H9 (cell line): ENCODE measurements at regions not wholly inside any gene's neighbourhood (a gene's known extent, or its start where the extent isn't known, plus 50 kb on each side); places are given as distances from the start of the nearest gene placed in this dataset.
"Not testable (repeated sequence)": the region's sequence is repeated elsewhere in the genome, so short reads cannot be mapped to it uniquely, and the experiment has no call there.

Experiments used
- DNase-seq: peaks from one replicate; pipeline ENCODE4 v3.0.0-alpha.2; 2017
- H2AFZ ChIP-seq: one replicate; pipeline ENCODE4 v1.6.1; 2013; ENCODE audit warnings: mild to moderate bottlenecking, low read length, control low read depth, moderate library complexity
- H2AK5ac ChIP-seq: 2 replicates; pipeline ENCODE4 v1.6.1; 2013; ENCODE audit warnings: low read length, control low read depth, mixed read lengths; ENCODE audit not compliant: insufficient read length
- H2BK120ac ChIP-seq: one replicate; pipeline ENCODE4 v1.6.1; 2013; ENCODE audit warnings: low read depth, mild to moderate bottlenecking, low read length, control low read depth, inconsistent platforms; ENCODE audit not compliant: poor library complexity, severe bottlenecking
- H2BK12ac ChIP-seq: 2 replicates; pipeline ENCODE4 v1.6.1; 2013; ENCODE audit warnings: low read length, control low read depth, mixed read lengths, low read depth; ENCODE audit not compliant: insufficient read length
- H2BK15ac ChIP-seq: 2 replicates; pipeline ENCODE4 v1.6.1; 2013; ENCODE audit warnings: low read depth, low read length, control low read depth
- H2BK20ac ChIP-seq: one replicate; pipeline ENCODE4 v1.6.1; 2013; ENCODE audit warnings: low read depth, mild to moderate bottlenecking, low read length, control low read depth, inconsistent platforms; ENCODE audit not compliant: poor library complexity, severe bottlenecking
- H2BK5ac ChIP-seq: 2 replicates; pipeline ENCODE4 v1.6.1; 2013; ENCODE audit warnings: low read length, control low read depth, mixed read lengths; ENCODE audit not compliant: insufficient read length
- H3K14ac ChIP-seq: 2 replicates; pipeline ENCODE4 v1.6.1; 2013; ENCODE audit warnings: low read length, control low read depth; ENCODE audit not compliant: insufficient read depth
- H3K18ac ChIP-seq: 2 replicates; pipeline ENCODE4 v1.6.1; 2013; ENCODE audit warnings: low read depth, mild to moderate bottlenecking, mixed read lengths, low read length, control low read depth; ENCODE audit not compliant: insufficient read length
- H3K23ac ChIP-seq: 2 replicates; pipeline ENCODE4 v1.6.1; 2013; ENCODE audit warnings: low read length, control low read depth, mixed read lengths, low read depth; ENCODE audit not compliant: insufficient read length
- H3K23me2 ChIP-seq: 2 replicates; pipeline ENCODE4 v1.6.1; 2013; ENCODE audit warnings: low read depth, mild to moderate bottlenecking, mixed read lengths, low read length, control low read depth; ENCODE audit not compliant: insufficient read length, poor library complexity, severe bottlenecking
- H3K27ac ChIP-seq: 2 replicates; pipeline ENCODE4 v1.5.1; 2013; ENCODE audit warnings: low read length, control low read depth, mixed read lengths, low read depth; ENCODE audit not compliant: insufficient read length
- H3K27me3 ChIP-seq: 2 replicates; pipeline ENCODE4 v1.6.1; 2013; ENCODE audit warnings: low read length, control low read depth, inconsistent platforms; ENCODE audit not compliant: insufficient read depth
- H3K4ac ChIP-seq: 2 replicates; pipeline ENCODE4 v1.6.1; 2013; ENCODE audit warnings: low read depth, mild to moderate bottlenecking, control low read depth, inconsistent platforms, low read length, moderate library complexity
- H3K4me1 ChIP-seq: 2 replicates; pipeline ENCODE4 v1.6.1; 2013; ENCODE audit warnings: low read length, control low read depth, inconsistent platforms; ENCODE audit not compliant: insufficient read depth
- H3K4me2 ChIP-seq: 2 replicates; pipeline ENCODE4 v1.6.1; 2013; ENCODE audit warnings: low read length, control low read depth, mixed read lengths; ENCODE audit not compliant: insufficient read length, insufficient read depth
- H3K56ac ChIP-seq: 2 replicates; pipeline ENCODE4 v1.6.1; 2013; ENCODE audit warnings: low read depth, mild to moderate bottlenecking, mixed read lengths, low read length, control low read depth; ENCODE audit not compliant: insufficient read length
- H3K79me1 ChIP-seq: 2 replicates; pipeline ENCODE4 v1.6.1; 2013; ENCODE audit warnings: low read depth, mild to moderate bottlenecking, moderate library complexity, low read length, control low read depth, inconsistent platforms; ENCODE audit not compliant: insufficient read depth, poor library complexity, severe bottlenecking
- H3K79me2 ChIP-seq: 2 replicates; pipeline ENCODE4 v1.6.1; 2013; ENCODE audit warnings: low read length, control low read depth, inconsistent platforms; ENCODE audit not compliant: insufficient read depth
- H3K9ac ChIP-seq: 2 replicates; pipeline ENCODE4 v1.6.1; 2013; ENCODE audit warnings: low read length, control low read depth, mixed read lengths; ENCODE audit not compliant: insufficient read length; ENCODE audit errors: extremely low read depth
- H3K9me3 ChIP-seq: one replicate; pipeline ENCODE4 v1.6.1; 2013; ENCODE audit warnings: low read depth, low read length, inconsistent platforms; ENCODE audit not compliant: control insufficient read depth
- H3T11ph ChIP-seq: one replicate; pipeline ENCODE4 v1.6.1; 2013; ENCODE audit warnings: mild to moderate bottlenecking, low read length, control low read depth, inconsistent platforms
- H4K20me1 ChIP-seq: one replicate; pipeline ENCODE4 v1.6.1; 2013; ENCODE audit not compliant: control insufficient read depth, insufficient read length, insufficient read depth
- H4K5ac ChIP-seq: 2 replicates; pipeline ENCODE4 v1.6.1; 2013; ENCODE audit warnings: low read depth, mild to moderate bottlenecking, mixed read lengths, low read length, control low read depth; ENCODE audit not compliant: insufficient read length
- H4K8ac ChIP-seq: replicated peaks from 2 replicates; pipeline ENCODE4 v1.6.1; 2013; ENCODE audit warnings: low read length, control low read depth, mixed read lengths, low read depth; ENCODE audit not compliant: insufficient read length
- H4K91ac ChIP-seq: 2 replicates; pipeline ENCODE4 v1.6.1; 2013; ENCODE audit warnings: low read depth, mild to moderate bottlenecking, moderate library complexity, mixed read lengths, low read length, control low read depth; ENCODE audit not compliant: insufficient read length
- H3K27ac Mint-ChIP-seq, 3 experiments: 2 replicates in 2 of 3; 3 replicates in 1 of 3; pipeline ENCODE4 v1.8.0; 2020 to 2021; ENCODE audit warnings: mixed read lengths in 3 of 3, mild to moderate bottlenecking in 1 of 3, moderate library complexity in 1 of 3
- H3K27me3 Mint-ChIP-seq: 2 replicates; pipeline ENCODE4 v1.8.0; 2021; ENCODE audit warnings: low read depth, mild to moderate bottlenecking, moderate library complexity, mixed read lengths
- H3K36me3 Mint-ChIP-seq, 3 experiments: 2 replicates in 2 of 3; 3 replicates in 1 of 3; pipeline ENCODE4 v1.8.0; 2020 to 2021; ENCODE audit warnings: low read depth in 3 of 3, mixed read lengths in 3 of 3; ENCODE audit not compliant: insufficient read depth in 1 of 3
- H3K4me1 Mint-ChIP-seq, 2 experiments: 2 replicates each; pipeline ENCODE4 v1.8.0; 2020; ENCODE audit warnings: mixed read lengths in 2 of 2
- H3K4me3 Mint-ChIP-seq, 2 experiments: 2 replicates in 1 of 2; 3 replicates in 1 of 2; pipeline ENCODE4 v1.8.0; 2020 to 2021; ENCODE audit warnings: mild to moderate bottlenecking in 2 of 2, mixed read lengths in 2 of 2, moderate library complexity in 1 of 2
- H3K9me3 Mint-ChIP-seq, 2 experiments: 2 replicates in 1 of 2; 3 replicates in 1 of 2; pipeline ENCODE4 v1.8.0; 2020; ENCODE audit warnings: mild to moderate bottlenecking in 2 of 2, mixed read lengths in 2 of 2, moderate library complexity in 1 of 2
- WGBS: extraction: QIAGEN DNeasy Blood & Tissue Kit; methylation state at CpG from one replicate; pipeline ENCODE4 v1.1.7; 2013; ENCODE audit warnings: missing lambda C conversion rate, low lambda C conversion rate, mixed read lengths; ENCODE audit not compliant: insufficient read length; ENCODE audit errors: extremely low coverage; 5-methylcytosine and 5-hydroxymethylcytosine counted together

DNA sequence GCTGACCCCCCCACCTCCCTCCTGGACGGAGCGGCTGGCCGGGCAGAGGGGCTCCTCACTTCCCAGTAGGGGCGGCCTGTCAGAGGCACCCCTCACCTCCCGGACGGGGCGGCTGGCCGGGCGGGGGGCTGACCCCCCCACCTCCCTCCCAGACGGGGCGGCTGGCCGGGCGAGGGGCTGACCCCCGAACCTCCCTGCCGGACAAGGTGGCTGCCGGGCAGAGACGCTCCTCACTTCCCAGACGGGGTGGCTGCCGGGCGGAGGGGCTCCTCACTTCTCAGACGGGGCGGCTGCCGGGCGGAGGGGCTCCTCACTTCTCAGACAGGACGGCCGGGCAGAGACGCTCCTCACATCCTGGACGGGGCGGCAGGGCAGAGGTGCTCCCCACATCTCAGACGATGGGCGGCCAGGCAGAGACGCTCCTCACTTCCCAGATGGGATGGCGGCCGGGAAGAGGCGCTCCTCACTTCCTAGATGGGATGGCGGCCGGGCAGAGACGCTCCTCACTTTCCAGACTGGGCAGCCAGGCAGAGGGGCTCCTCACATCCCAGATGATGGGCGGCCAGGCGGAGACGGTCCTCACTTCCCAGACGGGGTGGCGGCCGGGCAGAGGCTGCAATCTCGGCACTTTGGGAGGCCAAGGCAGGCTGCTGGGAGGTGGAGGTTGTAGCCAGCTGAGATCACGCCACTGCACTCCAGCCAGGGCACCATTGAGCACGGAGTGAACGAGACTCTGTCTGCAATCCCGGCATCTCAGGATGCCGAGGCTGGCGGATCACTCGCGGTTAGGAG lies 66.2 kb upstream of the PAPPA2 start:
- H3K79me2 ChIP-seq, H3K4me2 ChIP-seq, H4K91ac ChIP-seq, H2AK5ac ChIP-seq, H2BK12ac ChIP-seq, H2BK120ac ChIP-seq, H3K27ac ChIP-seq, H3K14ac ChIP-seq, H4K20me1 ChIP-seq, H2BK20ac ChIP-seq, H4K5ac ChIP-seq, H2BK15ac ChIP-seq, H3T11ph ChIP-seq, H3K4ac ChIP-seq, H3K9me3 ChIP-seq, H3K9ac ChIP-seq, H2BK5ac ChIP-seq, H4K8ac ChIP-seq, H3K79me1 ChIP-seq, H3K4me1 Mint-ChIP-seq, H3K56ac ChIP-seq, H3K4me1 ChIP-seq, H3K27me3 ChIP-seq, H3K4me3 Mint-ChIP-seq, H2AFZ ChIP-seq, H3K18ac ChIP-seq, H3K27ac Mint-ChIP-seq, H3K23me2 ChIP-seq, H3K23ac ChIP-seq, DNase-seq, H3K27me3 Mint-ChIP-seq: not testable (repeated sequence)
- no CpG with 5 or more reads among the region's 53 CpGs for WGBS
- Mint-ChIP-seq H3K36me3 (peaks cover 3 to 11% (median 3%) of the 10 kb centered on the region in 3 experiments; a peak in 3 of 7 replicates), H3K9me3 (peaks cover 26 to 29% of the 10 kb centered on the region in 2 experiments)
